ENCODE measurements at regions not wholly inside any gene's neighbourhood (a gene's known extent, or its start where the extent isn't known, plus 50 kb on each side); places are given as distances from the start of the nearest gene placed in this dataset.

DNA sequence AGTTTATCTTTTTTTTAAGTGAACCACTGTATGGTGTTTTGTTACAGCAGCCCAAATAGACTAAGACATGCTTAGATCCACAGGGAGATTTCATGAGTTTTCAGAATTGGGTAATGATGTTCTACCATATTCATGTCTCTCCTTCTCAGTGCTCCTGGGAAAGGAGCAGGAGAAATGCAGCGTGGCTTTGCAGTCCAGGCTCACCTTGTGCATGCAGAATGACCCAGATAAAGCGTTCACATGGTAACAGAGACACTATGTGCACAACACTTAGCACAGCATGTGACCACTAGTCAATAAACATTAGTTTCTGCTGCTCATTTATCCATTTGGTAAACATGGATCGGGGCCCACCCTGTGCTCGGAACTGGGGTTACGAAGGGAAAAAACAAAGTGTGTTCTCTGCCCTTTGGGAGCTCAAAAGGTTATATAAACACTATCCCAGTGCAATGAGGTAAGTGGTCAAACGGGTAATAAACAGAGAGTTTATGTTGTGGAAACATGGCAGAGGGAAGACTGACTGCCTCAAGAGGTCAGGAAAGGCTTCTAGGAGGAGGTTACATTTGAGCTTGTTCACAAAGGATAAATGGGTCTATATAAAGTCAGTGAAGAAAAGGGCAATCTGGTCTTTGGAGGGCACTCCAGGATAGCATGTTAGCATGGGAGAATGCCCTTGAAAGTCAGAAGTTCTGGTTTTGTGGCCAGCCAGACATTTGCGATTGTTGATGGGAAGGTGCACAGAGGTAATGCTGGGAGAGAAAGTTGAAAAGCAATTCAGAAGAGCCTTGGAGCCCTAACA lies 299.2 kb downstream of the TDRD15 start (continued):
- TF ChIP-seq ZGPAT (CRISPR knock-in tag; IDR thresholded peaks at IDR 0.05) = no peak
- TF ChIP-seq ZNF24 (IDR thresholded peaks at IDR 0.05) = no peak
- TF ChIP-seq, protein P1, sequence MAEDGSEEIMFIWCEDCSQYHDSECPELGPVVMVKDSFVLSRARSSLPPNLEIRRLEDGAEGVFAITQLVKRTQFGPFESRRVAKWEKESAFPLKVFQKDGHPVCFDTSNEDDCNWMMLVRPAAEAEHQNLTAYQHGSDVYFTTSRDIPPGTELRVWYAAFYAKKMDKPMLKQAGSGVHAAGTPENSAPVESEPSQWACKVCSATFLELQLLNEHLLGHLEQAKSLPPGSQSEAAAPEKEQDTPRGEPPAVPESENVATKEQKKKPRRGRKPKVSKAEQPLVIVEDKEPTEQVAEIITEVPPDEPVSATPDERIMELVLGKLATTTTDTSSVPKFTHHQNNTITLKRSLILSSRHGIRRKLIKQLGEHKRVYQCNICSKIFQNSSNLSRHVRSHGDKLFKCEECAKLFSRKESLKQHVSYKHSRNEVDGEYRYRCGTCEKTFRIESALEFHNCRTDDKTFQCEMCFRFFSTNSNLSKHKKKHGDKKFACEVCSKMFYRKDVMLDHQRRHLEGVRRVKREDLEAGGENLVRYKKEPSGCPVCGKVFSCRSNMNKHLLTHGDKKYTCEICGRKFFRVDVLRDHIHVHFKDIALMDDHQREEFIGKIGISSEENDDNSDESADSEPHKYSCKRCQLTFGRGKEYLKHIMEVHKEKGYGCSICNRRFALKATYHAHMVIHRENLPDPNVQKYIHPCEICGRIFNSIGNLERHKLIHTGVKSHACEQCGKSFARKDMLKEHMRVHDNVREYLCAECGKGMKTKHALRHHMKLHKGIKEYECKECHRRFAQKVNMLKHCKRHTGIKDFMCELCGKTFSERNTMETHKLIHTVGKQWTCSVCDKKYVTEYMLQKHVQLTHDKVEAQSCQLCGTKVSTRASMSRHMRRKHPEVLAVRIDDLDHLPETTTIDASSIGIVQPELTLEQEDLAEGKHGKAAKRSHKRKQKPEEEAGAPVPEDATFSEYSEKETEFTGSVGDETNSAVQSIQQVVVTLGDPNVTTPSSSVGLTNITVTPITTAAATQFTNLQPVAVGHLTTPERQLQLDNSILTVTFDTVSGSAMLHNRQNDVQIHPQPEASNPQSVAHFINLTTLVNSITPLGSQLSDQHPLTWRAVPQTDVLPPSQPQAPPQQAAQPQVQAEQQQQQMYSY (CRISPR knock-in tag; IDR thresholded peaks at IDR 0.05) = no peak
- 0 out of 2 replicates have a peak, but pooled peaks have one; percentile 20 for TF ChIP-seq FLYWCH1 (CRISPR knock-in tag; IDR thresholded peaks at IDR 0.05)
- TF ChIP-seq, protein P2, sequence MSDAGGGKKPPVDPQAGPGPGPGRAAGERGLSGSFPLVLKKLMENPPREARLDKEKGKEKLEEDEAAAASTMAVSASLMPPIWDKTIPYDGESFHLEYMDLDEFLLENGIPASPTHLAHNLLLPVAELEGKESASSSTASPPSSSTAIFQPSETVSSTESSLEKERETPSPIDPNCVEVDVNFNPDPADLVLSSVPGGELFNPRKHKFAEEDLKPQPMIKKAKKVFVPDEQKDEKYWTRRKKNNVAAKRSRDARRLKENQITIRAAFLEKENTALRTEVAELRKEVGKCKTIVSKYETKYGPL (CRISPR knock-in tag; IDR thresholded peaks at IDR 0.05) = no peak
- TF ChIP-seq ZNF335 (CRISPR knock-in tag; IDR thresholded peaks at IDR 0.05) = no peak
- no peak for TF ChIP-seq TBP (CRISPR knock-in tag; IDR thresholded peaks at IDR 0.05)
- TF ChIP-seq ZNF225 (CRISPR knock-in tag; IDR thresholded peaks at IDR 0.05) = no peak
- TF ChIP-seq CHD4 (IDR thresholded peaks at IDR 0.05; ENCODE audit: borderline replicate concordance, low read length) = no peak
- TF ChIP-seq ZNF430 (CRISPR knock-in tag; IDR thresholded peaks at IDR 0.05) = no peak
- TF ChIP-seq NFKBIZ (CRISPR knock-in tag; IDR thresholded peaks at IDR 0.05) = no peak
- TF ChIP-seq POLR2G (IDR thresholded peaks at IDR 0.05; ENCODE audit: low read depth, low read length) = no peak
- no peak for TF ChIP-seq JARID2 (CRISPR knock-in tag; IDR thresholded peaks at IDR 0.05; ENCODE audit: insufficient replicate concordance)
- TF ChIP-seq NKX3-1 (CRISPR knock-in tag; IDR thresholded peaks at IDR 0.05) = no peak
- TF ChIP-seq ASH2L (IDR thresholded peaks at IDR 0.05; ENCODE audit: insufficient read length, low read depth, low read length) = peak; percentile 60
- TF ChIP-seq ZNF276 (CRISPR knock-in tag; IDR thresholded peaks at IDR 0.05; ENCODE audit: low read depth) = no peak
- no peak for TF ChIP-seq ZNF333 (CRISPR knock-in tag; IDR thresholded peaks at IDR 0.05; ENCODE audit: borderline replicate concordance)
- peak; percentile 67; the same call in 1 of the 2 replicates for TF ChIP-seq NCOA2 (CRISPR knock-in tag; IDR thresholded peaks at IDR 0.05)
- TF ChIP-seq SOX13 (IDR thresholded peaks at IDR 0.05) = no peak
- TF ChIP-seq SOX13 (CRISPR knock-in tag; conservative IDR thresholded peaks at IDR 0.05 in 1 of 2, IDR thresholded peaks at IDR 0.05 in 1 of 2) = peak in 1 of 2 experiments; percentile 75; a peak in 2 of 4 replicates
- TF ChIP-seq TOPORS (CRISPR knock-in tag; IDR thresholded peaks at IDR 0.05) = no peak
- TF ChIP-seq ZSCAN12 (CRISPR knock-in tag; IDR thresholded peaks at IDR 0.05) = no peak
- TF ChIP-seq EEA1 (CRISPR knock-in tag; IDR thresholded peaks at IDR 0.05; ENCODE audit: borderline replicate concordance) = no peak

Data from HepG2 (cell line).